Fibroblast of the aortic adventitia (primary cell): ENCODE measurements at regions not wholly inside any gene's neighbourhood (a gene's known extent, or its start where the extent isn't known, plus 50 kb on each side); places are given as distances from the start of the nearest gene placed in this dataset.

ENCODE experiments used
- DNase-seq: peaks from one replicate; pipeline ENCODE4 v3.0.0-alpha.2; 2010; ENCODE audit warnings: low read depth
- H3K4me3 ChIP-seq: 2 replicates; pipeline ENCODE4 v1.5.1; 2011; ENCODE audit warnings: low read depth, mild to moderate bottlenecking, control low read depth, low read length, moderate library complexity
- TF ChIP-seq, protein P1 (sequence below): IDR thresholded peaks from 2 replicates; pipeline ENCODE4 v1.5.1; 2011; ENCODE audit warnings: mild to moderate bottlenecking, low read length, control low read depth, inconsistent platforms; ENCODE audit not compliant: insufficient read depth

DNA sequence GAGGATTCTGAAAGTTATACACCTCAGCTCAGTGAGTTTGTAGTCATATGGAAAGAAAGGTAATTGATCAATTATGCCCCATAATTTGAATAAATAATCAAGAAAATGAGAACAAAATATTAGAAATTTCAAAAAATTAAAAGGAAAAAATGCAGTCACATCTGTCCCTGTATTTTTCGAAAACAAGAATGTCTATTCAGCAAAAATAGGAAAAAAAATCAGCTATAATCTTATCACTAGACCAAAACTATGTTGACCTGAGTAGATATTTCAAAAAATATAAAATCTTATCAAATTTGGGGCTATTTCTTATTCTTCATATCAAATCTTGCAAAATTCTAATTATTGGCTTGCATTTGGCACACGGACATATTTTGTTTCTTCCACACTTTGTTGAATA, 501.2 kb upstream of the CNTN3 start:
- TF ChIP-seq, protein P1, sequence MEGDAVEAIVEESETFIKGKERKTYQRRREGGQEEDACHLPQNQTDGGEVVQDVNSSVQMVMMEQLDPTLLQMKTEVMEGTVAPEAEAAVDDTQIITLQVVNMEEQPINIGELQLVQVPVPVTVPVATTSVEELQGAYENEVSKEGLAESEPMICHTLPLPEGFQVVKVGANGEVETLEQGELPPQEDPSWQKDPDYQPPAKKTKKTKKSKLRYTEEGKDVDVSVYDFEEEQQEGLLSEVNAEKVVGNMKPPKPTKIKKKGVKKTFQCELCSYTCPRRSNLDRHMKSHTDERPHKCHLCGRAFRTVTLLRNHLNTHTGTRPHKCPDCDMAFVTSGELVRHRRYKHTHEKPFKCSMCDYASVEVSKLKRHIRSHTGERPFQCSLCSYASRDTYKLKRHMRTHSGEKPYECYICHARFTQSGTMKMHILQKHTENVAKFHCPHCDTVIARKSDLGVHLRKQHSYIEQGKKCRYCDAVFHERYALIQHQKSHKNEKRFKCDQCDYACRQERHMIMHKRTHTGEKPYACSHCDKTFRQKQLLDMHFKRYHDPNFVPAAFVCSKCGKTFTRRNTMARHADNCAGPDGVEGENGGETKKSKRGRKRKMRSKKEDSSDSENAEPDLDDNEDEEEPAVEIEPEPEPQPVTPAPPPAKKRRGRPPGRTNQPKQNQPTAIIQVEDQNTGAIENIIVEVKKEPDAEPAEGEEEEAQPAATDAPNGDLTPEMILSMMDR: no peak
- DNase-seq: no peak
- no peak overlapping the region for H3K4me3 ChIP-seq

DNA sequence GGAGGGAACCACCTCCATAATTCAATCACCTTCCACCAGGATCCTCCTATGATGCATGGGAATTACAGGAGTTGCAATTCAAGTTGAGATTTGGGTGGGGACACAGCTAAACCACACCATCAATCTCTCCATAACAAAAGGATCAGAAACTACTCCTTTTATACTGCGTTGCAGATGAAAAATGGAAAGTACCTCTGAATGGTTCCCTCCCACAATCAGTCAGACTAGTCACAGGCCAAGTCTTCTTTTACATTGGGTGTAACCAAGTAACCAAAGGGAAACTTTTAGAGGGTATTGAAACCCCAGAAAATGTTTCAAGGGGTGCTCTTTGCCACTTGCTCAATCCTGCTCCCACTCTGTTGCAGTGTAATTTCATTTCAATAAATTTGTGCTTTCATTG, 504.3 kb upstream of the CNTN3 start:
- no peak for DNase-seq
- no peak overlapping the region for H3K4me3 ChIP-seq
- TF ChIP-seq, protein P1: no peak

DNA sequence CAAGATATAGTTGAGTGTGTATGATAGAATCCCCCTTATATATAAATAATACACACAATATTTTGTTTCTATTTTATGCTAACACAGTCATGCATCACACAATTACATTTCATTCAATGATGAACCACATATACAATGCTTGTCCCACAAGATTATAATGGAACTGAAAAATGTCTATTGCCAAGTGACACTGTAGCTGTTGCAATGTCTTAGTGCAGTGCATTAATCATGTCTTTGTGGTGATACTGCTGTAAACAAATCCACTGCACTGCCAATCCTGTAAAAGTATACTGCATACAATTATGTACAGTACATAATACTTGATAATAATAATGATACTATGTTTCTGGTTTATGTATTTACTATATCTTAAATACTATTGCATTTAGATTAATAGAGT, 512.1 kb upstream of the CNTN3 start:
- no peak overlapping the region for H3K4me3 ChIP-seq
- DNase-seq: no peak
- TF ChIP-seq, protein P1: no peak

DNA sequence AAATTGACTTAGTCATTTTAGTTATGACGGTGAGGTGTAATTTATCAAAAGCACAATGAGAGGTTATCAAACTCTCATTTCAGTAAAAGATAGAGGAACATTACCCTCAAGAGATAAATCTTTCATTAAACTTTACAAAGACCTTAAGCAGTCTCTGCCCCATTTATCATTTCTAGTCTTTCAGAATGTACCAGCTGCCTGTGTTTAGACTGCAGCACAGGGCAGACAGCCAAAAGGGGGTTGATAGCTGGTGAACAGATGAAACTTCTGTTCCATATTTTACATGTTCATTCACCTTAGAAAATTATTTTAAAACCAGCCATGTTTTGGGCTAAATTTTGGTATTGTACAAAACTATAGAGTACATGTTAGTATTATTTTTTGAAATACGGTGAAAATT, 514.6 kb upstream of the CNTN3 start:
- DNase-seq: no peak
- H3K4me3 ChIP-seq: no peak overlapping the region
- TF ChIP-seq, protein P1: no peak

DNA sequence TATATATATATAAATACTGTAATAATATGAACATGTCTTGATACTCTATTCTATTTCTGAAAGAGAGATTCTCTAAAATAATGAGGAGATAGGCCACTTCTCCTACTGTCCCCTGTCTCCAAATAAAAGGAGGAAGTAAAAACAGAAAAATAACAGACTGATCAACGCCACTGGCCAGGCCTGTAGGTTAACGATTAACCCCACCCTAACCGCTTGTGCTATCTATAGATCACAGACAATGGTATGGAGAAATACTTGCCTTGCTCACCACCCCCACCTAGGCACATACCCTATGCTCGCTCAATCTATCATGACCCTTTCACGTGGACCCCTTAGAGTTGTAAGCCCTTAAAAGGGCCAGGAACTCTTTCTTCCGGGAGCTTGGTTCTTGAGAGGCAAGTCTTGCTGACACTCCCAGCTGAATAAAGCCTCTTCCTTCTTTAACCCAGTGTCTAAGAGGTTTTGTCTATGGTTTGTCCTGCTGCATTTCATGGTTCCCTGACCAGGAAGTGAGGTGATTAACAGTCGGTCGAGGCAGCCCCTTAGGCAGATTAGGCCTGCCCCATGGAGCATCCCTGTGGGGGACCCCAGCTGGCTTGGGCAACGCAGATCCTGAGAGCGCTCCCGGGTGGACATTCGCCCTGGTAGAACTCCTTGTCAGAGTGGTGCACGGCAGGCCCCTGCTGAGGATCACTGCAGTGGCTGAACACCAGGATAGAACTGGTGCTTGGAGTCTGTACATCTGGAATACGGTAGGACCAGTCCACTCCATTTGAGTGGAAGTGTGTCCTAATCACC, 521.8 kb upstream of the CNTN3 start:
- no peak for DNase-seq
- TF ChIP-seq, protein P1: no peak
- H3K4me3 ChIP-seq: no peak overlapping the region

DNA sequence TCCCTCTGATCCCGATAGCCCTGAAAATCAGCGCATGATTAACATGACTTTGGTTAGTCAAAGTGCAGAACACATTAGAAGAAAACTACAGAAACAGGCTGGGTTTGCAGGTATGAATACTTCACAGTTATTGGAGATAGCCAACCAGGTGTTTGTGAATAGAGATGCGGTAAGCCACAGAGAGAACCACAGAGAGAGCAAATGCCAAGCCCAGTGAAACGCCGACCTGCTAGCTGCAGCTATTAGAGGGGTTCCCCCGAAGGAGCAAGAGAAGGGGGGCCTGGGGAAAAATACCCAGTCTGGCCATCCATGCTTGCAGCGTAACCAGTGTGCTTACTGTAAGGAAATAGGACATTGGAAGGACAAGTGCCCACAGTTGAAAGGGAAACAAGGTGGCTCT, 523.9 kb upstream of the CNTN3 start:
- DNase-seq: no peak
- TF ChIP-seq, protein P1: no peak
- H3K4me3 ChIP-seq: no peak overlapping the region

DNA sequence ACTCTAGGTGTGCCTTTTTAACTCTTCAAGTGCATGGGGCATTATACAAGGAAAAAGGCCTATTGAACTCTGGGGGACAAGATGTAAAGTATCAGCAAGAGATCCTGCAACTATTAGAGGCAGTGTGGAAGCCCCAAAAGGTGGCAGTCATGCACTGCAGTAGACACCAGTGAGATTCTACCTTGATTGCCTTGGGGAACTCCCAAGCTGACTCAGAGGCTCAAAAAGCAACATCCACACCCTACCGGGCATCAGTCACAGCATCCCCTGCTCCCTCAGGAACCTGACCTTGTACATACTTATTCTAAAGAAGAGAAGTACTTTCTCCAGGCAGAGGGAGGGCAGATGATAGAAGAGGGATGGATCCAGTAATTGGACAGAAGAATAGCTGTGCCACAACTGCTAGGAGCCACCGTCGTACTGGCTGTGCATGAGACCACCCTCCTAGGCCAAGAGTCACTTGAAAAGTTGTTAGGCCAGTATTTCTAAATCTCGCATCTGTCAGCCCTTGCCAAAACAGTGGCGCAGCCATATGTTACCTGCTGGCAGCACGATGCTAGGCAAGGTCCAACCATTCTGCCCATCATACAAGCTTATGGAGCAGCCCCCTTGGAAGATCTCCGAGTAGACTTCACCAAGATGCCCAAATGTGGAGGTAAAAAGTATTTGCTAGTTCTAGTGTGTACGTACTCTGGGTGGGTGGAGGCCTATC, 523.1 kb upstream of the FRG2C start:
- TF ChIP-seq, protein P1: no peak
- no peak overlapping the region for H3K4me3 ChIP-seq
- DNase-seq: no peak
